HepG2 (cell line): ENCODE measurements at regions not wholly inside any gene's neighbourhood (a gene's known extent, or its start where the extent isn't known, plus 50 kb on each side); places are given as distances from the start of the nearest gene placed in this dataset.

ENCODE experiments used
- ATAC-seq: fragments of 200-7000 bp; cut with Tn5 transposase; 3 replicates; pipeline ENCODE4 v1.9.1; 2020; ENCODE audit warnings: mild to moderate bottlenecking, moderate library complexity
- BruUV-seq: library from RNA; stranded (reverse); fragments of 400-500 nt; replicated peaks from 2 replicates; lab custom pipeline; 2021; lab: Mats Ljungman, UMichigan
- CTCF ChIA-PET: fragments of 300-600 bp; formaldehyde crosslinking; extraction: SDS; loops from one replicate; lab custom pipeline; 2021; ENCODE audit warnings: low total read pairs, inconsistent platforms, low intra/inter-chr PET ratio; lab: Yijun Ruan, JAX
- POLR2A ChIA-PET: fragments of 350-600 bp; sonication (Branson Sonifier 250); formaldehyde crosslinking; loops from one replicate; lab custom pipeline; 2020; ENCODE audit warnings: antibody characterized with exemption, inconsistent platforms; lab: Yijun Ruan, JAX
- DNase-seq: peaks from one replicate; pipeline ENCODE4 v3.0.0-alpha.2; 2015; ENCODE audit warnings: low spot score
- FAIRE-seq: peaks from 3 replicates; lab custom pipeline; 2011; peaks lifted over from hg19 to GRCh38; lab: Jason Lieb, UNC
- H2AFZ ChIP-seq: one replicate; pipeline ENCODE4 v1.6.1; 2011; ENCODE audit warnings: low read length, inconsistent platforms
- H3K27ac ChIP-seq: fragments of 300-600 bp; 3 replicates; pipeline ENCODE4 v1.8.0; 2011; ENCODE audit warnings: mixed run types, mild to moderate bottlenecking, mixed read lengths, low read length, inconsistent platforms; ENCODE audit not compliant: insufficient read depth; ENCODE audit errors: extremely low read length
- H3K27me3 ChIP-seq, 2 experiments: fragments of 200-600 bp in 1 of 2; 2 replicates in 1 of 2; 3 replicates in 1 of 2; pipeline versions ENCODE4 v1.6.0 to v1.8.0; 2011; ENCODE audit warnings: low read length in 2 of 2, mild to moderate bottlenecking in 2 of 2, moderate library complexity in 2 of 2, inconsistent platforms in 1 of 2; ENCODE audit not compliant: insufficient read depth in 2 of 2, control insufficient read depth in 1 of 2
- H3K36me3 ChIP-seq, 2 experiments: fragments of 200-600 bp in 1 of 2; replicated peaks in 1 of 2; 2 replicates in 1 of 2; 3 replicates in 1 of 2; pipeline versions ENCODE4 v1.5.1 to v1.8.0; 2011; ENCODE audit warnings: low read length in 2 of 2, inconsistent platforms in 1 of 2; ENCODE audit not compliant: insufficient read depth in 2 of 2, control insufficient read depth in 1 of 2
- H3K4me1 ChIP-seq: 2 replicates; pipeline ENCODE4 v1.5.1; 2012; ENCODE audit warnings: low read length, inconsistent platforms; ENCODE audit not compliant: insufficient read depth
- H3K4me2 ChIP-seq: 2 replicates; pipeline ENCODE4 v1.6.0; 2011; ENCODE audit warnings: low read depth, low read length, inconsistent platforms
- H3K4me3 ChIP-seq, 3 experiments: fragments of 200-600 bp in 1 of 3; sonication (generic), shearing (Covaris generic) in 1 of 3; replicated peaks in 1 of 3; 2 replicates each; pipeline ENCODE4 v1.5.1; 2011 to 2016; ENCODE audit warnings: low read length in 3 of 3, inconsistent platforms in 2 of 3, low read depth in 2 of 3, mild to moderate bottlenecking in 2 of 3, control low read depth in 1 of 3, mixed read lengths in 1 of 3; ENCODE audit not compliant: insufficient read depth in 1 of 3
- H3K79me2 ChIP-seq: one replicate; pipeline ENCODE4 v1.6.1; 2011; ENCODE audit warnings: low read length, inconsistent platforms; ENCODE audit not compliant: insufficient read depth
- H3K9ac ChIP-seq: 2 replicates; pipeline ENCODE4 v1.6.0; 2011; ENCODE audit warnings: mild to moderate bottlenecking, low read depth, low read length, inconsistent platforms; ENCODE audit not compliant: insufficient read depth
- H3K9me3 ChIP-seq: 2 replicates; pipeline ENCODE4 v1.5.1; 2012; ENCODE audit warnings: mild to moderate bottlenecking, low read length
- H4K20me1 ChIP-seq: 2 replicates; pipeline ENCODE4 v1.6.0; 2011; ENCODE audit warnings: inconsistent platforms, mild to moderate bottlenecking, low read length, moderate library complexity; ENCODE audit not compliant: insufficient read depth
- ISL2 ChIP-seq: sonication (generic); formaldehyde crosslinking; IDR thresholded peaks from 2 replicates; pipeline ENCODE4 v1.5.0; 2020; ENCODE audit warnings: missing genetic modification reagents
- JUND ChIP-seq: sonication (generic); formaldehyde crosslinking; IDR thresholded peaks from 2 replicates; pipeline ENCODE4 v1.8.0; 2022; ENCODE audit warnings: mild to moderate bottlenecking, missing genetic modification reagents
- ONECUT2 ChIP-seq: sonication (generic); formaldehyde crosslinking; IDR thresholded peaks from 2 replicates; pipeline ENCODE4 v1.4.0; 2020; ENCODE audit warnings: missing genetic modification reagents
- PRPF4 ChIP-seq: fragments of 200-400 bp; formaldehyde crosslinking; IDR thresholded peaks from 2 replicates; pipeline ENCODE4 v1.6.1; 2016; ENCODE audit warnings: low read length, low read depth; ENCODE audit not compliant: poor library complexity, severe bottlenecking
- SRF ChIP-seq: IDR thresholded peaks from 2 replicates; pipeline ENCODE4 v1.6.1; 2011; ENCODE audit warnings: mild to moderate bottlenecking, low read depth, low read length, moderate library complexity
- ZFP36L1 ChIP-seq: sonication (generic); formaldehyde crosslinking; IDR thresholded peaks from 2 replicates; pipeline ENCODE4 v1.8.0; 2022; ENCODE audit warnings: mild to moderate bottlenecking, missing genetic modification reagents, moderate library complexity
- ZFP37 ChIP-seq: sonication (generic); formaldehyde crosslinking; IDR thresholded peaks from 2 replicates; pipeline ENCODE4 v1.4.0; 2020; ENCODE audit warnings: missing genetic modification reagents, borderline replicate concordance
- ZNF331 ChIP-seq: sonication (generic); formaldehyde crosslinking; IDR thresholded peaks from 2 replicates; pipeline ENCODE4 v1.4.0; 2020; ENCODE audit warnings: missing genetic modification reagents
- ZNF430 ChIP-seq: sonication (generic); formaldehyde crosslinking; IDR thresholded peaks from 2 replicates; pipeline ENCODE4 v1.9.0; 2021; ENCODE audit warnings: mild to moderate bottlenecking, missing genetic modification reagents
- ZNF782 ChIP-seq: sonication (generic); formaldehyde crosslinking; IDR thresholded peaks from 2 replicates; pipeline ENCODE4 v1.4.0; 2020; ENCODE audit warnings: missing genetic modification reagents, mild to moderate bottlenecking, borderline replicate concordance
- in situ Hi-C: cut with HindIII; loops from 2 replicates; pipeline ENCODE4 v1.10.0; 2017; ENCODE audit warnings: low pct_unique_long_range_greater_than_20kb; ENCODE audit not compliant: extremely low pct_ligation_motif_present
- intact Hi-C: fragments of 100-400 bp; cut with micrococcal nuclease; formaldehyde crosslinking; loops from one replicate; pipeline ENCODE4 v1.10.0; 2022; ENCODE audit not compliant: unreplicated experiment
- TF ChIP-seq, protein P1 (sequence below): sonication (generic); formaldehyde crosslinking; IDR thresholded peaks from 2 replicates; pipeline ENCODE4 v1.4.0; 2020; ENCODE audit warnings: mild to moderate bottlenecking, missing genetic modification reagents
- TF ChIP-seq, protein P2 (sequence below): sonication (generic); formaldehyde crosslinking; IDR thresholded peaks from 2 replicates; pipeline ENCODE4 v1.8.1; 2023; ENCODE audit warnings: missing genetic modification reagents, mild to moderate bottlenecking, borderline replicate concordance
- TF ChIP-seq, protein P3 (sequence below), 2 experiments: fragments of 450-650 bp in 1 of 2; sonication (generic) in 1 of 2; formaldehyde crosslinking in 1 of 2; IDR thresholded peaks; 2 replicates each; pipeline versions ENCODE4 v1.6.1 to v1.8.0; 2016 to 2022; ENCODE audit warnings: antibody characterized with exemption in 1 of 2, mild to moderate bottlenecking in 1 of 2, missing genetic modification reagents in 1 of 2
- TF ChIP-seq, protein P4 (sequence below): sonication (generic); formaldehyde crosslinking; IDR thresholded peaks from 2 replicates; pipeline ENCODE4 v1.4.0; 2020; ENCODE audit warnings: missing genetic modification reagents

DNA sequence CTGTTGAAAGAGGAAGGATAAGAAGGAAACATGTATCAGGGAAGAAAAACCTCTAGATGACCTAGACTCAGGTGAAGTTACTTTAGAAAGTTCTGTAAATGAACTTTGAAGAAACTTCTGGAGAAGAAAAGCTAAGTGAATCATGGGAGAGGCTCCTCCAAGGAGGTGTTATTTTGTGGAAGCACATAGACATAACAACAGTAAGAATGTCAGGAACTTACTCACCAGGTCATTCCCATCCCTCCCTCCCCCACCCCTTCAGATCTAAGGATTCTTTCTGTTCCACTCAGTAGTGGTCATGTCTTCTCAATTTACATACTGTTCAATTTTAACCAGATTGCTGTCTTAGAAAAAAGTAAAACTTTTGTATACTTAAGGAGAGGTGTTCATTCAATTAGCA, 310.5 kb upstream of the DDX53 start:
- Histone ChIP-seq H2AFZ (no peak overlapping the region), H3K4me3 (no peak overlapping the region), H3K27me3 (no peaks in the 10 kb centered on the region), H3K9me3 (no peaks in the 10 kb centered on the region), H3K36me3 (no peaks in the 10 kb centered on the region), H3K27ac (no peak overlapping the region), H4K20me1 (no peaks in the 10 kb centered on the region), H3K9ac (no peak overlapping the region), H3K79me2 (no peaks in the 10 kb centered on the region), H3K4me2 (no peak overlapping the region), H3K4me1 (no peaks in the 10 kb centered on the region)
- BruUV-seq, result no TSS peak
- in situ Hi-C loops, result no loop called here
- DNase-seq (no peak), ATAC-seq (no peak), FAIRE-seq (no peak)
- intact Hi-C loops, result no loop called here
- ChIA-PET CTCF (no interaction called here), POLR2A (no interaction called here)
- TF ChIP-seq ZNF430 (CRISPR knock-in tag) (no peak), ISL2 (CRISPR knock-in tag) (no peak), ZFP36L1 (no peak), PRPF4 (no peak), JUND (no peak), ZFP37 (CRISPR knock-in tag) (no peak), ZNF331 (no peak), ONECUT2 (no peak), SRF (no peak), ZNF782 (CRISPR knock-in tag) (no peak)
- TF ChIP-seq, protein P1, sequence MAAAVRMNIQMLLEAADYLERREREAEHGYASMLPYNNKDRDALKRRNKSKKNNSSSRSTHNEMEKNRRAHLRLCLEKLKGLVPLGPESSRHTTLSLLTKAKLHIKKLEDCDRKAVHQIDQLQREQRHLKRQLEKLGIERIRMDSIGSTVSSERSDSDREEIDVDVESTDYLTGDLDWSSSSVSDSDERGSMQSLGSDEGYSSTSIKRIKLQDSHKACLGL, result no peak
- TF ChIP-seq, protein P2, sequence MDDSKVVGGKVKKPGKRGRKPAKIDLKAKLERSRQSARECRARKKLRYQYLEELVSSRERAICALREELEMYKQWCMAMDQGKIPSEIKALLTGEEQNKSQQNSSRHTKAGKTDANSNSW, result no peak
- TF ChIP-seq, protein P3, sequence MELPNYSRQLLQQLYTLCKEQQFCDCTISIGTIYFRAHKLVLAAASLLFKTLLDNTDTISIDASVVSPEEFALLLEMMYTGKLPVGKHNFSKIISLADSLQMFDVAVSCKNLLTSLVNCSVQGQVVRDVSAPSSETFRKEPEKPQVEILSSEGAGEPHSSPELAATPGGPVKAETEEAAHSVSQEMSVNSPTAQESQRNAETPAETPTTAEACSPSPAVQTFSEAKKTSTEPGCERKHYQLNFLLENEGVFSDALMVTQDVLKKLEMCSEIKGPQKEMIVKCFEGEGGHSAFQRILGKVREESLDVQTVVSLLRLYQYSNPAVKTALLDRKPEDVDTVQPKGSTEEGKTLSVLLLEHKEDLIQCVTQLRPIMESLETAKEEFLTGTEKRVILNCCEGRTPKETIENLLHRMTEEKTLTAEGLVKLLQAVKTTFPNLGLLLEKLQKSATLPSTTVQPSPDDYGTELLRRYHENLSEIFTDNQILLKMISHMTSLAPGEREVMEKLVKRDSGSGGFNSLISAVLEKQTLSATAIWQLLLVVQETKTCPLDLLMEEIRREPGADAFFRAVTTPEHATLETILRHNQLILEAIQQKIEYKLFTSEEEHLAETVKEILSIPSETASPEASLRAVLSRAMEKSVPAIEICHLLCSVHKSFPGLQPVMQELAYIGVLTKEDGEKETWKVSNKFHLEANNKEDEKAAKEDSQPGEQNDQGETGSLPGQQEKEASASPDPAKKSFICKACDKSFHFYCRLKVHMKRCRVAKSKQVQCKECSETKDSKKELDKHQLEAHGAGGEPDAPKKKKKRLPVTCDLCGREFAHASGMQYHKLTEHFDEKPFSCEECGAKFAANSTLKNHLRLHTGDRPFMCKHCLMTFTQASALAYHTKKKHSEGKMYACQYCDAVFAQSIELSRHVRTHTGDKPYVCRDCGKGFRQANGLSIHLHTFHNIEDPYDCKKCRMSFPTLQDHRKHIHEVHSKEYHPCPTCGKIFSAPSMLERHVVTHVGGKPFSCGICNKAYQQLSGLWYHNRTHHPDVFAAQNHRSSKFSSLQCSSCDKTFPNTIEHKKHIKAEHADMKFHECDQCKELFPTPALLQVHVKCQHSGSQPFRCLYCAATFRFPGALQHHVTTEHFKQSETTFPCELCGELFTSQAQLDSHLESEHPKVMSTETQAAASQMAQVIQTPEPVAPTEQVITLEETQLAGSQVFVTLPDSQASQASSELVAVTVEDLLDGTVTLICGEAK (IDR thresholded peaks at IDR 0.05), result no peak
- TF ChIP-seq, protein P3 (CRISPR knock-in tag; IDR thresholded peaks at IDR 0.05), result no peak
- TF ChIP-seq, protein P4, sequence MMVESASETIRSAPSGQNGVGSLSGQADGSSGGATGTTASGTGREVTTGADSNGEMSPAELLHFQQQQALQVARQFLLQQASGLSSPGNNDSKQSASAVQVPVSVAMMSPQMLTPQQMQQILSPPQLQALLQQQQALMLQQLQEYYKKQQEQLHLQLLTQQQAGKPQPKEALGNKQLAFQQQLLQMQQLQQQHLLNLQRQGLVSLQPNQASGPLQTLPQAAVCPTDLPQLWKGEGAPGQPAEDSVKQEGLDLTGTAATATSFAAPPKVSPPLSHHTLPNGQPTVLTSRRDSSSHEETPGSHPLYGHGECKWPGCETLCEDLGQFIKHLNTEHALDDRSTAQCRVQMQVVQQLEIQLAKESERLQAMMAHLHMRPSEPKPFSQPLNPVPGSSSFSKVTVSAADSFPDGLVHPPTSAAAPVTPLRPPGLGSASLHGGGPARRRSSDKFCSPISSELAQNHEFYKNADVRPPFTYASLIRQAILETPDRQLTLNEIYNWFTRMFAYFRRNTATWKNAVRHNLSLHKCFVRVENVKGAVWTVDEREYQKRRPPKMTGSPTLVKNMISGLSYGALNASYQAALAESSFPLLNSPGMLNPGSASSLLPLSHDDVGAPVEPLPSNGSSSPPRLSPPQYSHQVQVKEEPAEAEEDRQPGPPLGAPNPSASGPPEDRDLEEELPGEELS (CRISPR knock-in tag), result no peak
